Prostate gland (tissue), 2 donors: ENCODE measurements at regions not wholly inside any gene's neighbourhood (a gene's known extent, or its start where the extent isn't known, plus 50 kb on each side); places are given as distances from the start of the nearest gene placed in this dataset.

ENCODE experiments used
- CTCF ChIP-seq, 4 experiments: fragments of 200-600 bp in 2 of 4; fragments of 450-650 bp in 2 of 4; sonication (generic) in 2 of 4; IDR thresholded peaks; 1 replicate in 3 of 4; 2 replicates in 1 of 4; pipeline ENCODE4 v1.5.1; 2016 to 2019; ENCODE audit warnings: antibody characterized with exemption in 4 of 4, mild to moderate bottlenecking in 2 of 4, moderate library complexity in 2 of 4
- POLR2A ChIP-seq: fragments of 450-650 bp; IDR thresholded peaks from one replicate; pipeline ENCODE4 v1.6.1; 2016; ENCODE audit warnings: antibody characterized with exemption, mild to moderate bottlenecking
- POLR2AphosphoS5 ChIP-seq: sonication (generic); formaldehyde crosslinking; IDR thresholded peaks from one replicate; pipeline ENCODE4 v1.6.1; 2017; ENCODE audit warnings: antibody characterized with exemption

GRCh38 chr3:124283652-124284023 lies 291.7 kb upstream of the ROPN1 start:
- TF ChIP-seq CTCF (IDR thresholded peaks at IDR 0.05): no peak
- TF ChIP-seq POLR2A: no peak
- no peak for TF ChIP-seq POLR2AphosphoS5
